Left lung (tissue), 4 donors: ENCODE measurements at regions not wholly inside any gene's neighbourhood (a gene's known extent, or its start where the extent isn't known, plus 50 kb on each side); places are given as distances from the start of the nearest gene placed in this dataset.
"Not testable (repeated sequence)": the region's sequence is repeated elsewhere in the genome, so short reads cannot be mapped to it uniquely, and the experiment has no call there.

Experiments used
- ATAC-seq: fragments of 200-7000 bp; cut with Tn5 transposase; one replicate; pipeline ENCODE4 v1.9.1; 2020; ENCODE audit warnings: moderate library complexity
- DNase-seq, 4 donors: peaks; one replicate each; pipeline ENCODE4 v3.0.0-alpha.2; 2013 to 2020
- H3K27ac ChIP-seq, 2 donors: fragments of 200-600 bp; sonication (generic) in 1 of 2; one replicate each; pipeline versions ENCODE4 v1.5.0 to v1.8.0; 2020 to 2021
- H3K27me3 ChIP-seq, 2 donors: fragments of 200-600 bp; sonication (generic) in 1 of 2; one replicate each; pipeline versions ENCODE4 v1.5.0 to v1.8.0; 2020 to 2021
- H3K36me3 ChIP-seq, 2 donors: fragments of 200-600 bp; sonication (generic) in 1 of 2; one replicate each; pipeline versions ENCODE4 v1.5.0 to v1.8.0; 2020 to 2021
- H3K4me1 ChIP-seq, 2 donors: fragments of 200-600 bp; one replicate each; pipeline ENCODE4 v1.8.0; 2021
- H3K4me3 ChIP-seq, 2 donors: fragments of 200-600 bp; sonication (generic) in 1 of 2; one replicate each; pipeline versions ENCODE4 v1.5.0 to v1.8.0; 2020 to 2021; ENCODE audit warnings: mild to moderate bottlenecking in 1 of 2
- H3K9me3 ChIP-seq, 2 donors: fragments of 200-600 bp; sonication (generic) in 1 of 2; one replicate each; pipeline versions ENCODE4 v1.5.0 to v1.8.0; 2020 to 2021
- CTCF ChIP-seq, 2 donors: fragments of 200-600 bp; sonication (generic) in 1 of 2; IDR thresholded peaks; one replicate each; pipeline versions ENCODE4 v1.5.0 to v1.8.0; 2021; ENCODE audit warnings: antibody characterized with exemption in 2 of 2
- intact Hi-C, 2 donors: fragments of 100-400 bp; cut with DNase I; formaldehyde crosslinking; loops; one replicate each; pipeline versions ENCODE4 v1.11.2 to v1.14.2; 2022
- donor health status: DM: no; HTN: yes; CAD: no.
- donor health status: DM: no; HTN: no; CAD: no.

DNA sequence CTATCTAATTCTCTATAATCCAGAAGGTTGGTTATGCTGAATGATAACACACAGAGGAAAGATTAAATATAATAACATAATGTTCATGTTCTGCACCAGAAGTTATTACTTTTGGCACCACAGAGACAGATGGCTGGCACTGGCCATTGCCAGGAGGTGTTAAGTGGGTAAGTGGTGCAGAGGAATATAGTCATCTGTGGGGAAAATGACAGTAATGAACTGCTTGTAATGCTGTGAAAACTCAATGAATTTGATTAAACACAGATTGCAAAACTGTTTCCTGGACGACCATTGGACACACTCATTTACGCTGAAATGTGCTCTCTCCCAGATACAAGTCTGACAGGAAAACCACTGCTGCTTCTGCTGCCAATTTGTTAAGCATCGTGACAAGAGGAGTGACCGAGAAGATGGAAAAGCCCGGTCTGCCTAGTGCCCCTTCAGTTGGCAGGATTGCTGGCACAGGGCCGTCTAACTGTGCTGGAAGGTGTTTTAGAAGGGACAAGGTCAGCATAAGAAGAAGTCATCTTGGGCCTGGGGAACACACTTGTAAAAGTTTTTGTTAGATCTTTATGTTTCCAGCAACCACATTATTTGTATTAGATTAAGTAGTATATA, 567.4 kb downstream of the CBLN4 start:
- Histone ChIP-seq H3K4me3 (no peak overlapping the region), H3K36me3 (no peaks in the 10 kb centered on the region), H3K27ac (no peak overlapping the region), H3K4me1 (no peaks in the 10 kb centered on the region), H3K9me3 (no peaks in the 10 kb centered on the region), H3K27me3 (no peaks in the 10 kb centered on the region)
- TF ChIP-seq CTCF (IDR thresholded peaks at IDR 0.05) = no peak
- DNase-seq = peak in 3 of 4 donors; percentile 17 to 66 (median 57)
- intact Hi-C loops = no loop called here
- ATAC-seq = peak; percentile 27

DNA sequence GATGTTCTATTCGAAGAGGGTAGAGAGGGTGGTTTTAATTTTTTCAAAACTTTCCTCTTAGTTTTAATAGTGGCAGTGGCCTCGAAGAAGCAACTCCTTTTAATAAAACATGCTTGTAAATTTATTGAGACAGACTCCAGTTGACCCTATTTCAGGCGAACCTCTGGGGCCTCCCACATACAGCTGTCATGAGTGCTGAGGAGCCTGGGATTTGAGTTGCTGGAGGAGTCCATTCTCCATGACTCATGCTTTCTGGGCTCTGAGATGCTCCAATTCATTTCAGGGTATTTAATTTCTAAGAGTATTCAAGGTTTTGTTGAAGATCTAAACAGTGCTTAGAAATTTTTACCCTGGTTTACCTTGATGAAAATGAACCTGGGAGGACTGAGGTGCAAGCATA, 580.4 kb downstream of the CBLN4 start:
- no peak for TF ChIP-seq CTCF (IDR thresholded peaks at IDR 0.05)
- H3K27ac ChIP-seq = no peak overlapping the region
- no peaks in the 10 kb centered on the region for H3K9me3 ChIP-seq
- no peak overlapping the region for H3K4me3 ChIP-seq
- intact Hi-C loops = no loop called here
- no peaks in the 10 kb centered on the region for H3K4me1 ChIP-seq
- no peaks in the 10 kb centered on the region for H3K27me3 ChIP-seq
- ATAC-seq (peak; percentile 55), DNase-seq (no peak)
- no peaks in the 10 kb centered on the region for H3K36me3 ChIP-seq

- intact Hi-C loops = no loop called here
- Histone ChIP-seq H3K27me3 (no peaks in the 10 kb centered on the region), H3K9me3 (no peaks in the 10 kb centered on the region), H3K4me1 (no peaks in the 10 kb centered on the region), H3K4me3 (no peak overlapping the region), H3K36me3 (no peaks in the 10 kb centered on the region), H3K27ac (no peak overlapping the region)
- ATAC-seq = no peak
- TF ChIP-seq CTCF (IDR thresholded peaks at IDR 0.05) = no peak
- no peak for DNase-seq
Measured at GRCh38 chr20:55424476-55424875, 580.8 kb downstream of the CBLN4 start.

- no peaks in the 10 kb centered on the region for H3K27me3 ChIP-seq
- H3K4me3 ChIP-seq = no peak overlapping the region
- no peak for TF ChIP-seq CTCF (IDR thresholded peaks at IDR 0.05)
- ATAC-seq (peak; percentile 45), DNase-seq (peak in 2 of 4 donors; percentile 57 to 74)
- no peaks in the 10 kb centered on the region for H3K9me3 ChIP-seq
- no peak overlapping the region for H3K27ac ChIP-seq
- intact Hi-C loops = no loop called here
- peaks cover 3 to 4% of the 10 kb centered on the region in 2 donors for H3K4me1 ChIP-seq
- no peaks in the 10 kb centered on the region for H3K36me3 ChIP-seq
Measured at GRCh38 chr20:55417836-55418235, 587.5 kb downstream of the CBLN4 start.

- H3K36me3 ChIP-seq = no peaks in the 10 kb centered on the region
- H3K4me1 ChIP-seq = peaks cover 3 to 4% of the 10 kb centered on the region in 2 donors
- no peaks in the 10 kb centered on the region for H3K27me3 ChIP-seq
- intact Hi-C loops = no loop called here
- peak in 1 of 4 donors; percentile 40 for DNase-seq
- no peaks in the 10 kb centered on the region for H3K9me3 ChIP-seq
- ATAC-seq = peak; percentile 52
- H3K27ac ChIP-seq = no peak overlapping the region
- TF ChIP-seq CTCF (IDR thresholded peaks at IDR 0.05) = no peak
- no peak overlapping the region for H3K4me3 ChIP-seq
Measured at GRCh38 chr20:55415567-55416142, 589.7 kb downstream of the CBLN4 start.

DNA sequence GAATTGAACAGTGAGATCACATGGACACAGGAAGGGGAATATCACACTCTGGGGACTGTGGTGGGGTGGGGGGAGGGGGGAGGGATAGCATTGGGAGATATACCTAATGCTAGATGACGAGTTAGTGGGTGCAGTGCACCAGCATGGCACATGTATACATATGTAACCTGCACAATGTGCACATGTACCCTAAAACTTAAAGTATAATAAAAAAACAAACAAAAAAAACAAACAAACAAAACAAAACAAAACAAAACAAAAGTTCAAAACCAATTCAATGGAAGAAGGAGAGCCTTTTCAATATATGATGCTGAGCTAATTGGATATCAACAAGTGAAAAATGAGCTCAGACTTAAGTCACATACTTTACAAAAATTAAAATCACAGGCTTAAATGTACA, 592.8 kb downstream of the CBLN4 start:
- ATAC-seq, H3K36me3 ChIP-seq, H3K4me1 ChIP-seq, H3K27ac ChIP-seq, H3K4me3 ChIP-seq, H3K9me3 ChIP-seq, intact Hi-C loops, H3K27me3 ChIP-seq, DNase-seq: not testable (repeated sequence)
